Stimulated activated CD8-positive, alpha-beta memory T cell treated with anti-CD3 and anti-CD28 coated beads, Interleukin-12 subunit alpha, Interleukin-12 subunit beta, amount 100 ng/mL, for 24 hours (primary cell): ENCODE measurements at regions not wholly inside any gene's neighbourhood (a gene's known extent, or its start where the extent isn't known, plus 50 kb on each side); places are given as distances from the start of the nearest gene placed in this dataset.
A peak's percentile ranks its signal among the peaks of the same experiment; 100 is the strongest.

Experiments
- DNase-seq: peaks from one replicate; pipeline ENCODE4 v3.0.0-alpha.2; 2020; ENCODE audit errors: extremely low read depth

GRCh38 chr10:131445623-131446022 is 134.1 kb upstream of the TCERG1L start:
- DNase-seq, result no peak

- DNase-seq, result no peak
Measured at GRCh38 chr10:131446171-131446570, 134.7 kb upstream of the TCERG1L start.

DNA sequence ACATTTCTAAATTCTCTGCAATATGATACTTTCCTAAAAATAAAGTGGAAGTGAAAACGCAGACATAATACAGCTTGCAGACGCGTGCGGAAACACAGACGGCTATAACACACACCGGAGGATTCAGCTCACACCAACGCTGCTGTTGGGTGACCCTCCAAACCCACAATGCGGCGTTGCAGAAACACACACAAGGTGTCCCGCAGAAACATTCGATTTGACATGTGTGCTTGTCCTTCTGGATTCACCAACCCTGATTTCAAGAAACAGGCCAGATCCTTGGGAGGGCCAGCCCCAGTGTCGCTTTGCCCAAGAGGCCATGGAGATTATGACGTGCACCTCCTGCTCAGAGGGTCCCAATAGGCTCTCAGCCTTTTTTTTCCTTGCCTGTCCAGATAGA is 136.7 kb upstream of the TCERG1L start:
- no peak for DNase-seq

GRCh38 chr10:131448883-131449282 is 137.4 kb upstream of the TCERG1L start:
- DNase-seq, result no peak

DNA sequence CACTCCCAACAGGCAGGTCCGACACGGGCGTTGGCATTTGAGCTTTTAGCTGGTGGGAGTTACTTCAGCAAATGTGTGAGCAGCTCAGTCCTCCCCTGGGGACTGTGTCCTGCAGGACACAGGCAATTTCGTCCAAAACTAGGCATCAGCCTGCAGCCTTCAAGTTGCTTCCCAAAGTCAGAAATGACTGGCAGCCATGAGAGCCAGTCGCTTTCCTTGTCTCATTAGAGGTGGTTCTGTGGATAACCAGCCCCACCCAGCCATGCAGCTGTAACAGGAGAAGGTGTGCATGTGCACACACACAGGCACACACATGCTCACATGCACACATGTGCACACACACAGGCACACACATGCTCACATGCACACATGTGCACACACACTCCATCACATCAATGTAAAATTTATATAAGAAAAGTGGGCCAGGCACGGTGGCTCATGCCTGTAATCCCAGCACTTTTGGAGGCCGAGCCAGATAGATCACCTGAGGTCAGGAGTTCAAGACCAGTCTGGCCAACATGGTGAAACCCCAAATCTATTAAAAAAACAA is 138.8 kb upstream of the TCERG1L start:
- no peak for DNase-seq

GRCh38 chr10:131451407-131452015 is 140.0 kb upstream of the TCERG1L start:
- no peak for DNase-seq

DNA sequence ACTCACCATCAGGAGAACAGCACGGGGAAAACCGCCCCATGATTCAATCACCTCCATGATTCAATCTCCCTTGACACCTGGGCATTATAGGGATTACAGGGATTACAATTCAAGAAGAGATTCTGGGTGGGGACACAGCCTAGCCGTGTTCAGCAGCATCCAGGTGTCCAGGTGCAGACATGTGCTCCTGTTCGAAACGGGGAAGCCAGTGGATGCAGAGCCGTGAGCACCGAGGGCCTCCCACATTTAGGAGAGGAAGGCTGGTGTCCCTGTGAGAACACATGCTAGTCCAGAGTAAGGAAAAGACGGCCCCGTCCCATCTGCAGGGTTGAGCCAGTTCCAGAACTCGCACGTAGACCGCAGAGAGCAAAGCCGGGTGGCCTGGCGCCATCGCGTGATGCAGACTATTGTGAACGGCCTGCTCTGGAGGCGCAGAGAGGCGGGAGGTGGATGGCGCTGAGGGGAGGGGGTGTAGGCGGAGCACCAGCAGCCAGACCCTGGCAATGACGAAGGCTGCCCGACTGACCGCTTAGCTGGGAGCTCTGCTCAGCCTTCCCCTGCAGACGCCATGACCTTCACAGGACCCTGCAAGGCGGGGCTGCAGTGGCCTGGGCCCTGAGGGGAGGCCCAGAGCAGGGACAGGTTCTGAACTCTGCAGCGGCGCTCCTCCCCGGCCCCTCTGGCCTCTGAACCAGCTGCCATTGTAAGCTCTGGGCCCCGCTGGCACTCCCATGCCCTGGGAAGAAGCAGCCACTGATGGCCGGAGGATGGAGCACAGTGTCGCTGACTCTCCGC is 141.6 kb upstream of the TCERG1L start:
- DNase-seq, result no peak

GRCh38 chr10:131453721-131454634 is 142.5 kb upstream of the TCERG1L start:
- peak; percentile 34 for DNase-seq

GRCh38 chr10:131456411-131456810 is 144.9 kb upstream of the TCERG1L start:
- no peak for DNase-seq

GRCh38 chr10:131461093-131461492 is 149.6 kb upstream of the TCERG1L start:
- no peak for DNase-seq

- DNase-seq, result no peak
Measured at GRCh38 chr10:131464789-131465188, 153.3 kb upstream of the TCERG1L start.

- DNase-seq, result no peak
Measured at GRCh38 chr10:131469551-131469950, 158.0 kb upstream of the TCERG1L start.

GRCh38 chr10:131473645-131474044 is 162.1 kb upstream of the TCERG1L start:
- DNase-seq, result no peak

GRCh38 chr10:131474416-131474815 is 162.9 kb upstream of the TCERG1L start:
- no peak for DNase-seq

GRCh38 chr10:131475043-131475442 is 163.5 kb upstream of the TCERG1L start:
- DNase-seq, result no peak

- DNase-seq, result no peak
Measured at GRCh38 chr10:131475803-131476202, 164.3 kb upstream of the TCERG1L start.

GRCh38 chr10:131477457-131478121 is 166.1 kb upstream of the TCERG1L start:
- DNase-seq, result no peak

GRCh38 chr10:131478377-131478989 is 167.0 kb upstream of the TCERG1L start:
- DNase-seq, result no peak

GRCh38 chr10:131480066-131480465 is 168.5 kb upstream of the TCERG1L start:
- no peak for DNase-seq

- DNase-seq, result no peak
Measured at GRCh38 chr10:131480861-131481260, 169.3 kb upstream of the TCERG1L start.

DNA sequence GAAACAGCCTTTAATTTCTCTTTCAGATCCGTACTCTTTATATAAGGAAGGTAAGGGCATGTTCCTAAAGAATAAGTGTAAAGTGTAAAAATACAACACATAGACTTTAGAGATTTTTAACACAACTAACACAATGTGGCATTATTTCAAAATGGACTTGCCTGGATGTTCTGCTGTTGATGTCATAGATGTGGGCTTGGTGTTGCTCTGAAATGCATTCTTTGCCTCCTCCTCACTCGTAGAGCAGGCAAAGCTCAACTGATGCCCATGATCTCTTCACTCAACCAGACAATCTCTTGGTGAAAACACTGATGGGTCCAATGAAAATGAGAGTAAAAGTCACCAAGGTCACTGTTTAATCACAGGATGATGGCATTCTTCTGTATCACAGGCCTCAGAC is 174.2 kb upstream of the TCERG1L start:
- no peak for DNase-seq
